Stimulated activated CD8-positive, alpha-beta memory T cell treated with anti-CD3 and anti-CD28 coated beads, Interleukin-7, amount 100 ng/mL, for 48 hours (primary cell): ENCODE measurements at regions not wholly inside any gene's neighbourhood (a gene's known extent, or its start where the extent isn't known, plus 50 kb on each side); places are given as distances from the start of the nearest gene placed in this dataset.
"Not testable (repeated sequence)": the region's sequence is repeated elsewhere in the genome, so short reads cannot be mapped to it uniquely, and the experiment has no call there.

Source experiments
- DNase-seq, 2 donors: peaks; one replicate each; pipeline ENCODE4 v3.0.0-alpha.2; 2020; ENCODE audit warnings: low read depth in 1 of 2; ENCODE audit errors: extremely low read depth in 1 of 2

- no peak for DNase-seq
Observed at GRCh38 chr5:4013106-4013898, 417.7 kb downstream of the IRX1 start.

GRCh38 chr5:4015709-4016108, 420.1 kb downstream of the IRX1 start:
- DNase-seq: no peak

- no peak for DNase-seq
Observed at GRCh38 chr5:4017076-4017803, 421.6 kb downstream of the IRX1 start.

DNA sequence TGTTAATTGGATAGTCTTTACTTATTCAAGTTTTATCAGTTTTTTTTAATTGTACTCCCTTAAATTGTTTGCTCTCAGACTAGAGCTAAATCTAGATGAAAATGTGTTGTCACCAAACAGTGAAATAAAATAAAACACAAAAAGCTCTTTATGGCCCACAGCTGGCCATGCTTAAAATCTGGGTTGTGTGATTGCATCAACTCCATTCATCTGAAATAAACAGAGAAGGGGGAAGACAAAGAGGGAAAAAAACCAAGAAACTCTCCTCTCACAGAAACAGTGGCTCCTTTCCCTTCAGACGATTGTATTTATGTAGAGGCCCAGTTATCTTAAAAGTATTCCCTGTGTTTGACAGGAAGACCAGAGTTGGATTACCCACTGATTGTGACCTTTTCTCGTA, 422.4 kb downstream of the IRX1 start:
- no peak for DNase-seq

DNA sequence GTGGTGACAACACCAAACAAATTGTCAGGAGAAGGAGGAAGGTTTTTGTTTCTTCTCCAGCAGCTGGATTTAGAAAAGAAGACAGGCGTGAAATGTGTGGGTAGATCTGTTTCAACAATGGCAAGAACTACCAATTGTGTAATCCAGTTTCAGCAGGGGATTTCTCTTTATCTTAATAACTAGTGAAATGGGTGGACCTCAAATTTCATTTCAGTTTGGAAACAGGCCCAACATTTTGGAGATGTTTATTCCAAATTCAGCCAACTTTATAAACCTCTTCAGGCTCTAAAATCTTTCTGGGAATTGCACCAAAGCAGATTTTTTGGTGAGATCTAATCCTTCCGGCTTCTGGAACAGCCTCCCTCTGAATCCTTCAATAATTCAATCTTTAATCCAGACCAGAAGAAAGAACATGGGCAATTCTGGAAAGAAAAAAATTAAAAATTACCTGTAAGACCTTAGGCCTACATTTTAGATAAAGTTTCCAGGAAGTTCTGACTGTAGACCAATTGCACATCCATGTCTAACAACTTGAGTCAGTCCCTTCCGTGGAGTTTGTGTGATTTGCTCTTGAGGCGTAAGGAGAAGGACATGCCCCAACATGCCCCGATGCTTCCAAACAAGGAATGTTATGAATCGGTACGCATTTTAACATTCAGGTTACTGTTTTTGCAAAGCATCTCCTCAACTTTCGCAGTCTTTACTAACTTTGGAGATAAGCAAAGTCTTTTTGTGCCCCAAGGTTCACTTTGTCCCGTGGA, 423.6 kb downstream of the IRX1 start:
- DNase-seq: no peak

- no peak for DNase-seq
Observed at GRCh38 chr5:4019841-4020240, 424.2 kb downstream of the IRX1 start.

- DNase-seq: no peak
Observed at GRCh38 chr5:4020400-4020799, 424.8 kb downstream of the IRX1 start.

DNA sequence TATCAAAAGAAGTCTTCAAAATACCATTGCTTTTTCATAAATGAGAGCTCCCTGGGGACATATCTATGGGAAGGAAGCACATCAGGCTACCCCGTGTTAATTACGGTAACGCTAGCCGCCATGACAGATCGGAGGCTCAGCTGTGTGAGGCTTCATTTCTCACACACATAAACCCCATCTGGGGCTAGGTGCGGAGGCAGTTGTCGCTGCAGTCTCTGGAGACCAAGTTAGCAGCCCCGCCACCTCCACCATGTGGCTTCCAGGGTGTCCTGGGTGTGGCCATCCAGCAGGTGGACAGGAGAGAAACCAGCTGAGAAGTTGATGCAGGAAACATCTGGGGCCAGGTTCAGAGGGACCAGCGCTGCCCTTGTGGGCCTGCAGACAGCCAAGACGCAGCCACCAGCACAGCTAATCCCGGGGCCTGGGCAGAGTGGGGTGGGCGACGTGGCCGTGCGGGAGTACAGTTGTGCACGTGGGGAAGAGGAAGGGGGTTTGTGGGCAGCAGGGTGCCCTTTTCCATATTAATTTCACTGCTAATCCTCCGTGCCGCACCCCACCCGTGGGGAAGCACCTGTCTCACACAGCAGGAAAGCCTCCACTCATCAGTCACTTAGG, 426.5 kb downstream of the IRX1 start:
- no peak for DNase-seq

GRCh38 chr5:4023091-4023752, 427.6 kb downstream of the IRX1 start:
- no peak for DNase-seq

DNA sequence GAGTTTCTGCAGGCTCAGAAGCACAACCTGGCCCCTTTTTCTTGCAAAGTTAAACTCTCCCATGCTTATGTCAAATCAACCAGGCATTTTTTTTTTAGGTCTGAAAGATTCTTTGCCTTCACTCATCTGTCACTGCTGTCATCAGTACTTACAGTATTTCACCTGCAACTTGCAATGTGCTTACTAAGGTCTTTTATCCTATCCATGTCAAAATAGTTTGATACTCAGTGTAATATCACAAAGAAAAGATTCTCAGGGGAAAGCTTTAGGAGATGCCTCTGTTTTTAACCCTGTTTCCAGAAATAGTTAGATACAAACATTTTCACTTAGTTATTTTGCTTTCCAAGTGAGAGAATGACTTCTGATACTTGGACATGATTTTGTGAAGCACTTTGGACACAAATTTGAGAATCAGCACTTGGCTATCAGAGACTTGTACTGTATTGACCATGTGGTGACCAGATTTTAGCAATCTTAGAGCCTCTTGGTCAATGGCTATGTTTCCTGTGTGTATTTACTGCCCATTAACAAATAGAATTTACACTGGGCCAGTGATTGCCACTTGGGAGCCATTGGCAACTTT, 428.2 kb downstream of the IRX1 start:
- no peak for DNase-seq

DNA sequence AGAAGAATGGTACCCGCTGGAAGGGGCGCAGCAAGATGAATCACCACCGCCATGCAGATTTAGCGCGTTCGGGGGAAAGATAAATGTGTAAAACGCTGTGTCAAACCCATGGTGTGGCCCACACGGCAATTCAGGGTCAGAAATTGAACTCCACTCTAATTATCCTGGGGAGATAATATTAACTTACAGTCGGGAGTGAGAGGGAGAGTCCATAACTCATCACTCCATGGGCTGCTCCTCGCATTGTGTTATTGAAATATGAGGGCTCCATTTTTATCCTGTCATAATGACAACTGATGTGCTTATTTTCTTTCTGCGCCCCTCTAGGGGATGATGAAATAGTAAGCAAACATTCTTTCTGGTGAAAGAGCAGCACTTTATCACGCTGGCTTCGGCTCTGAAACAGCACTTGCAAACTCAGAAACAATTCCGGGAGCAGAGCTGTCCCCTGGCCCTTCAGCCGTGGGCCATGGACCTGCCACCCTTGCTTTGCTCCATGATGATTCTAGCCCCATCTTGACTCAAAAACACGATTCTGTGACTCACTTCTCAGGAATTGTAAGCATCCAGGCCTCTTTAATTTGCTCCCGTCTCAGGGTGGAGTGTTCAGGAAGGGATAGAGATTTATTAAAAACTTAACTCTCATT, 431.6 kb downstream of the IRX1 start:
- DNase-seq: no peak

DNA sequence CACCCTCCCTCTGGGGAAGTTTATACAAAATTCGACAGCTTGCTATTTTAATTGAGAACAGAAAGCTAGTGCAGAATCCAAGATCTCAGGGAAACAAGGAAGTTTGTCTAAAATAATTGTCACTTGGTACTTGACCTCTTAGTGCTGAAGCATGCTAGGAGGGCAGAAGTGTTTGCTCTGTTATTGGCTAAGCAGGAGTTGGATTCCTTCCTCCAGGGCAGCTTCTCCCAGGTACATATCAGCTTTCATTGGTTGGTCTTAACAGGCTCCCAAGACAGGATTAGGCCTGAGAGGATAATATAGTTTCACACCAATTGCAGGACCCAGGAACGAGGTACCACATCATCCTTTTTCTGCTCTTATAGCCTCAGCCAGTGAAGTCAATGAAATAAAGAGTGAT, 432.8 kb downstream of the IRX1 start:
- no peak for DNase-seq

DNA sequence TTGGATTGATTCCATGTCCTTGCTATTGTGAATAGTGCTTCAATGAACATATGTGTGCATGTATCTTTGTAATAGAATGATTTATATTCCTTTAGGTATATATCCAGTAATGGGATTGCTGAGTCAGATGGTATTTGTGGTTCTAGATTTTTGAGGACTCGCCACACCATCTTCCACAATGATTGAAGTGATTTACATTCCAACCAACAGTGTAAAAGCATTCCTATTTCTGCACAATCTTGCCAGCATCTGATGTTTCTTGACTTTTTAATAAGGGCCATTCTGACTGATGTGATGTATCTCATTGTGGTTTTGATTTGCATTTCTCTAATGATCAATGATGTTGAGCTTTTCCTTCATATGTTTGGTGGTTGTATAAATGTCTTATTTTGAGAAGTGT, 437.9 kb downstream of the IRX1 start:
- DNase-seq: not testable (repeated sequence)

DNA sequence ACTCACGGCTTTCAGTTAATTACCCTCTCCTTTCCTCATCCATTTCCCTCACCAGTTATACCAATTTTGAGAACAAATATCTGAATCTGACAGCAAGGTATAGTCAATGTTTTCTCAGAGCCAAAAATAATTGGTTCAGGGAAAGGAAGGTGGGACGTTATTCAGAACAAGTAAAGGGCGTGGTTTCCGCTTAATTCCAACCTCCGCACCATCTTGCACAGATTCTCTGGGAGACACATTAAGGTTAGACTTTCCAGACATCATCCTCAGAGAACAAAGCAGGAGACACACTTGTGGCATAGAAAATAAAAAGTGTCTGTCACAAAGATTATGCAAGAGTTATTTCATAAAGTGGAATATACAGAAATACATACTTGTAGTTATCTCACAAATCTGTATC, 441.2 kb downstream of the IRX1 start:
- no peak for DNase-seq

DNA sequence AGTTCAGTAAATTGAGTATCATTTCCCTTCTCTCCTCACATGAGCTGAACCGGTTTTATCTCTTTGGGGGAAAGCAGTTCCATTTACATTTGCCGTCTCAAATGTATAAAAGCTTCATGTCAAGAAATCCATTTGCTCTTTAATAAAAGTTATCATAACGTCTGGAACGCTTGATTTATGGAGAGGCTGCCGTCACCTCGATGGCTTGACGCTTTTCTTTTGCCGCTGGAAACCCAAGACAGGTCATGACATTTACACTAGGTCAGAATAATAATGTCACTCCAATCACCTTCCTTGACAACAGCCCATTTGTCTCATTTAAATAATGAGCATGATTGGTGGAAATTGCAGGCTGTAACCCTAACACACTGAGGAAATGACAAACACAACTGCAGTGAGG, 443.4 kb downstream of the IRX1 start:
- DNase-seq: no peak

- DNase-seq: no peak
Observed at GRCh38 chr5:4042311-4042710, 446.7 kb downstream of the IRX1 start.

DNA sequence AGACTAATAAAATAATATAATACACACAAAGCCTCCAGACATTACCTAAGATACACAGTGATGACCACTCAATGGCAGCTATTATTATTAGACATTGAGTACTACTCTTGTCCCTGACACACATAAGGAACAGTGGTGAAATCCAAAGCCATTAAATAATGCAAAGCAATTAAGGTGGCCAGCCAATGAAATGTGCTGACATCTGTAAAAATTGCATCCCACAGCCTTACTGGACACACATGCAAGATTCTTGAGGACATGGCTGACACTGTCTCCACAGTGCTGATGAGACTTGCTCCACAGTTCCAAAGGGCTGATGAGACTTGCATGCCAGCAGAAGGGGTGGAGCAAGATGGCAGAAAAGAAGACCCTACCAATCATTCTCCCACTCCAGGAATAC, 447.5 kb downstream of the IRX1 start:
- no peak for DNase-seq

DNA sequence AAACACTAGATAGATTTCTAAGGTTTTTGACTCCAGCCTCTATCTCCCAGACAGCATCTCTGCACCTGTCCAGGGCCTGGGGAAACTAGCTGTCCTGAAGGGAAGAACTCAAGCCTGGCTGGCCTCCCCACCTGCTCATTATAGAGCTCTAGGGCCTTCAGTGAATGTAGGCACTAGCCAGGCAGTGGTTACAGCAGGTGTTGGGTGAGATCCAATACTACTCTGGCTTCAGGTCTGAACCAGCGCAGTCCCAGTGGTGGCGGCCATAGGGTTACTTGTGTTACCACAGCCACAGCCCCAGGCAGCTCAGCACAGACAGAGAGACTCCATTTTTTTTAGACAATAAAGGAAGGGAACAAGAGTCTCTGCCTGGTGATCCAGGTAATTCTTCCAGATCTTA, 449.2 kb downstream of the IRX1 start:
- no peak for DNase-seq

DNA sequence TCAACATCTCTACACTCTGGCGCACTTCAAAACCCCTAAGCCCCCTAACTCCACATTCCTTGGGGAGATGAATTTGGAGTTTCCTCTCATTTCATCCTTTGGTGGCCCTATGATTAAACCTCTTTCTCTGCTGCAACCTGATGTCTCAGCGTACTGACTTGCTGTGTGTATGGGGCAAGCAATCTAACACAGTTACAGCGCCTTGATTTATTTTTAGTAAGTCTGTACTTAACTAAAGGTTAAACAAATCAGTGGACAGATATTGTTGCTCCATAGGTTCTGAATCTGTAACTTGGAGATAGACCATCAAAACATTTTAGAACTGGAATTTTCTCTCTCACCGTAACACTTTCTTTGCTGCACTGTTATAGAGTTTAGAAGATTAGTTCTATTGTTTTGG, 452.8 kb downstream of the IRX1 start:
- DNase-seq: no peak

GRCh38 chr5:4050203-4050602, 454.6 kb downstream of the IRX1 start:
- DNase-seq: no peak
